ENCODE measurements at regions not wholly inside any gene's neighbourhood (a gene's known extent, or its start where the extent isn't known, plus 50 kb on each side); places are given as distances from the start of the nearest gene placed in this dataset.
"Not testable (repeated sequence)": the region's sequence is repeated elsewhere in the genome, so short reads cannot be mapped to it uniquely, and the experiment has no call there.

GRCh38 chr1:94289244-94289643, 51.9 kb upstream of the ARHGAP29 start:
- not testable (repeated sequence) for TF ChIP-seq ARNTL (CRISPR knock-in tag; IDR thresholded peaks at IDR 0.05; ENCODE audit: borderline replicate concordance, low read depth); TOX (CRISPR knock-in tag; IDR thresholded peaks at IDR 0.05; ENCODE audit: borderline replicate concordance); CREB5 (CRISPR knock-in tag; IDR thresholded peaks at IDR 0.05; ENCODE audit: low read depth); ZNF8 (CRISPR knock-in tag; IDR thresholded peaks at IDR 0.05); PATZ1 (CRISPR knock-in tag; IDR thresholded peaks at IDR 0.05; ENCODE audit: borderline replicate concordance); RARB (CRISPR knock-in tag; IDR thresholded peaks at IDR 0.05); ZNF70 (CRISPR knock-in tag; IDR thresholded peaks at IDR 0.05)
- TF ChIP-seq, protein P1, sequence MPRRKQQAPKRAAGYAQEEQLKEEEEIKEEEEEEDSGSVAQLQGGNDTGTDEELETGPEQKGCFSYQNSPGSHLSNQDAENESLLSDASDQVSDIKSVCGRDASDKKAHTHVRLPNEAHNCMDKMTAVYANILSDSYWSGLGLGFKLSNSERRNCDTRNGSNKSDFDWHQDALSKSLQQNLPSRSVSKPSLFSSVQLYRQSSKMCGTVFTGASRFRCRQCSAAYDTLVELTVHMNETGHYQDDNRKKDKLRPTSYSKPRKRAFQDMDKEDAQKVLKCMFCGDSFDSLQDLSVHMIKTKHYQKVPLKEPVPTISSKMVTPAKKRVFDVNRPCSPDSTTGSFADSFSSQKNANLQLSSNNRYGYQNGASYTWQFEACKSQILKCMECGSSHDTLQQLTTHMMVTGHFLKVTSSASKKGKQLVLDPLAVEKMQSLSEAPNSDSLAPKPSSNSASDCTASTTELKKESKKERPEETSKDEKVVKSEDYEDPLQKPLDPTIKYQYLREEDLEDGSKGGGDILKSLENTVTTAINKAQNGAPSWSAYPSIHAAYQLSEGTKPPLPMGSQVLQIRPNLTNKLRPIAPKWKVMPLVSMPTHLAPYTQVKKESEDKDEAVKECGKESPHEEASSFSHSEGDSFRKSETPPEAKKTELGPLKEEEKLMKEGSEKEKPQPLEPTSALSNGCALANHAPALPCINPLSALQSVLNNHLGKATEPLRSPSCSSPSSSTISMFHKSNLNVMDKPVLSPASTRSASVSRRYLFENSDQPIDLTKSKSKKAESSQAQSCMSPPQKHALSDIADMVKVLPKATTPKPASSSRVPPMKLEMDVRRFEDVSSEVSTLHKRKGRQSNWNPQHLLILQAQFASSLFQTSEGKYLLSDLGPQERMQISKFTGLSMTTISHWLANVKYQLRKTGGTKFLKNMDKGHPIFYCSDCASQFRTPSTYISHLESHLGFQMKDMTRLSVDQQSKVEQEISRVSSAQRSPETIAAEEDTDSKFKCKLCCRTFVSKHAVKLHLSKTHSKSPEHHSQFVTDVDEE (CRISPR knock-in tag; IDR thresholded peaks at IDR 0.05): not testable (repeated sequence)

Measured in SK-N-SH treated with all-trans-retinoic acid at 6 μM for 48 hours (cell line).